Endothelial cell of umbilical vein (primary cell): ENCODE measurements at regions not wholly inside any gene's neighbourhood (a gene's known extent, or its start where the extent isn't known, plus 50 kb on each side); places are given as distances from the start of the nearest gene placed in this dataset.
A peak's percentile ranks its signal among the peaks of the same experiment; 100 is the strongest.

Experiments
- BruUV-seq: library from RNA; stranded (reverse); fragments of 400-500 nt; replicated peaks from 2 replicates; lab custom pipeline; 2021; lab: Mats Ljungman, UMichigan
- CTCF ChIA-PET: fragments of 300-600, 350-600 bp; sonication (Branson Sonifier 250); formaldehyde crosslinking; loops from one replicate; lab custom pipeline; 2021; ENCODE audit warnings: antibody characterized with exemption, inconsistent platforms; lab: Charles Lee
- POLR2A ChIA-PET: fragments of 300-600, 350-600 bp; sonication (Branson Sonifier 250); formaldehyde crosslinking; loops from one replicate; lab custom pipeline; 2021; ENCODE audit warnings: antibody characterized with exemption, inconsistent platforms; lab: Charles Lee
- DNase-seq: peaks from one replicate; pipeline ENCODE4 v3.0.0-alpha.2; 2011; ENCODE audit warnings: low read depth, low spot score
- FAIRE-seq: peaks from 2 replicates; lab custom pipeline; 2011; peaks lifted over from hg19 to GRCh38; lab: Jason Lieb, UNC
- H2AFZ ChIP-seq: 2 replicates; pipeline ENCODE4 v1.6.0; 2012; ENCODE audit warnings: low read depth, low read length, control low read depth, inconsistent platforms
- H3K27ac ChIP-seq: 2 replicates; pipeline ENCODE4 v1.5.1; 2011; ENCODE audit warnings: low read depth, mild to moderate bottlenecking, control low read depth, low read length, moderate library complexity; ENCODE audit not compliant: insufficient read depth
- H3K27me3 ChIP-seq, 2 experiments: 2 replicates each; pipeline versions ENCODE4 v1.6.0 to v1.6.1; 2011; ENCODE audit warnings: low read length in 2 of 2, mixed read lengths in 1 of 2; ENCODE audit not compliant: control insufficient read depth in 2 of 2, insufficient read depth in 2 of 2
- H3K36me3 ChIP-seq, 2 experiments: 2 replicates in 1 of 2; 3 replicates in 1 of 2; pipeline ENCODE4 v1.5.1; 2011; ENCODE audit warnings: low read length in 2 of 2, mild to moderate bottlenecking in 1 of 2, moderate library complexity in 1 of 2; ENCODE audit not compliant: control insufficient read depth in 2 of 2, insufficient read depth in 2 of 2; ENCODE audit errors: extremely low read depth in 1 of 2
- H3K4me1 ChIP-seq: 3 replicates; pipeline ENCODE4 v1.5.1; 2011; ENCODE audit warnings: mild to moderate bottlenecking, low read length; ENCODE audit not compliant: control insufficient read depth, insufficient read depth; ENCODE audit errors: extremely low read depth
- H3K4me2 ChIP-seq: 2 replicates; pipeline ENCODE4 v1.6.1; 2011; ENCODE audit warnings: low read length, control low read depth, mixed read lengths; ENCODE audit not compliant: insufficient read depth
- H3K4me3 ChIP-seq, 3 experiments: fragments of 200-600 bp in 1 of 3; sonication (generic), shearing (Covaris generic) in 1 of 3; replicated peaks in 1 of 3; 2 replicates each; pipeline ENCODE4 v1.5.1; 2011 to 2016; ENCODE audit warnings: control low read depth in 3 of 3, low read length in 3 of 3, mild to moderate bottlenecking in 2 of 3, inconsistent platforms in 1 of 3, low read depth in 1 of 3, moderate library complexity in 1 of 3; ENCODE audit not compliant: insufficient read depth in 1 of 3
- H3K79me2 ChIP-seq: 2 replicates; pipeline ENCODE4 v1.6.0; 2012; ENCODE audit warnings: low read length, inconsistent platforms; ENCODE audit not compliant: control insufficient read depth, insufficient read depth
- H3K9ac ChIP-seq: replicated peaks from 2 replicates; pipeline ENCODE3; 2011; ENCODE audit warnings: low read length, control low read depth; ENCODE audit not compliant: insufficient read depth; ENCODE audit errors: extremely low read depth
- H3K9me1 ChIP-seq: replicated peaks from 3 replicates; pipeline ENCODE4 v1.6.0; 2011; ENCODE audit warnings: mild to moderate bottlenecking, low read length; ENCODE audit not compliant: control insufficient read depth, insufficient read depth; ENCODE audit errors: extremely low read depth
- H3K9me3 ChIP-seq: replicated peaks from 2 replicates; pipeline ENCODE4 v1.5.1; 2012; ENCODE audit warnings: low read length, inconsistent platforms; ENCODE audit not compliant: control insufficient read depth, insufficient read depth
- H4K20me1 ChIP-seq: replicated peaks from 2 replicates; pipeline ENCODE3; 2011; ENCODE audit warnings: mild to moderate bottlenecking, low read length; ENCODE audit not compliant: control insufficient read depth, insufficient read depth; ENCODE audit errors: extremely low read depth
- CTCF ChIP-seq, 2 donors: IDR thresholded peaks; 1 replicate in 1 of 2; 2 replicates in 1 of 2; pipeline ENCODE4 v1.5.1; 2011; ENCODE audit warnings: low read length in 2 of 2, mild to moderate bottlenecking in 2 of 2, moderate library complexity in 2 of 2, control low read depth in 1 of 2, inconsistent platforms in 1 of 2, low read depth in 1 of 2; ENCODE audit not compliant: insufficient read depth in 1 of 2; ENCODE audit errors: extremely low read depth in 1 of 2
- EZH2 ChIP-seq: IDR thresholded peaks from 2 replicates; pipeline ENCODE4 v1.6.1; 2012; ENCODE audit warnings: borderline replicate concordance, low read depth, mild to moderate bottlenecking, moderate library complexity, low read length, inconsistent platforms; ENCODE audit not compliant: severe bottlenecking
- FOS ChIP-seq: IDR thresholded peaks from 2 replicates; pipeline ENCODE4 v1.6.1; 2011; ENCODE audit warnings: mild to moderate bottlenecking, low read length, moderate library complexity, borderline replicate concordance; ENCODE audit not compliant: insufficient read depth
- GATA2 ChIP-seq: IDR thresholded peaks from 2 replicates; pipeline ENCODE4 v1.7.0; 2011; ENCODE audit warnings: low read depth, mild to moderate bottlenecking, moderate library complexity, mixed read lengths, low read length; ENCODE audit not compliant: insufficient read length, insufficient read depth
- JUN ChIP-seq: IDR thresholded peaks from 2 replicates; pipeline ENCODE4 v1.6.1; 2011; ENCODE audit warnings: borderline replicate concordance, low read depth; ENCODE audit not compliant: insufficient read length, insufficient read depth
- MAX ChIP-seq: IDR thresholded peaks from 2 replicates; pipeline ENCODE4 v1.6.1; 2011; ENCODE audit not compliant: insufficient read depth, insufficient read length
- MYC ChIP-seq: IDR thresholded peaks from one replicate; pipeline ENCODE4 v1.6.1; 2011; ENCODE audit warnings: mild to moderate bottlenecking, low read depth, low read length
- POLR2A ChIP-seq: IDR thresholded peaks from 2 replicates; pipeline ENCODE4 v1.6.1; 2012; ENCODE audit warnings: low read depth, mild to moderate bottlenecking, control low read depth, low read length
- POLR2AphosphoS5 ChIP-seq: IDR thresholded peaks from 2 replicates; pipeline ENCODE4 v1.6.1; 2012; ENCODE audit warnings: low read depth, mild to moderate bottlenecking, control low read depth, low read length, moderate library complexity; ENCODE audit not compliant: insufficient read depth
- dilution Hi-C: fragments of 300-500 bp; cut with MboI; formaldehyde crosslinking; loops from one replicate; pipeline ENCODE4 v1.15.0; 2019; ENCODE audit warnings: low sequenced_read_pairs; ENCODE audit not compliant: extremely low pct_ligation_motif_present
- intact Hi-C: fragments of 100-400 bp; cut with micrococcal nuclease; formaldehyde crosslinking; loops from one replicate; pipeline ENCODE4 v1.10.0; 2022

GRCh38 chr1:222171005-222171404 is 376.9 kb downstream of the HHIPL2 start:
- no peak for FAIRE-seq
- Histone ChIP-seq H3K36me3 (no peaks in the 10 kb centered on the region), H2AFZ (no peak overlapping the region), H3K4me3 (no peak overlapping the region), H3K9me3 (peaks cover 2% of the 10 kb centered on the region), H3K9ac (no peak overlapping the region), H3K9me1 (no peaks in the 10 kb centered on the region), H3K27ac (no peak overlapping the region), H3K27me3 (no peaks in the 10 kb centered on the region), H3K4me2 (no peak overlapping the region), H3K79me2 (no peaks in the 10 kb centered on the region), H4K20me1 (no peaks in the 10 kb centered on the region), H3K4me1 (no peaks in the 10 kb centered on the region)
- CTCF ChIA-PET = interaction anchor here (0.6 to 1.5 kb wide), 6 partner anchors 19 to 1361 kb away, joined by 3 to 7 read pairs (median 6); no protein-coding TSS in a partner anchor
- BruUV-seq = no TSS peak
- dilution Hi-C loops = no loop called here
- TF ChIP-seq POLR2A (no peak), FOS (no peak), CTCF (IDR thresholded peaks at IDR 0.05; ENCODE audit: extremely low read depth in 1 of 2, insufficient read depth in 1 of 2, low read depth in 1 of 2, low read length in 2 of 2) (peak; percentile 17 to 31), EZH2 (no peak), GATA2 (no peak)
- DNase-seq = no peak
- POLR2A ChIA-PET = no interaction called here
- intact Hi-C loops = loop anchor here (1.0 to 5.0 kb wide), 4 partner anchors 429 to 1359 kb away; partner anchors contain the start of gene DUSP10

DNA sequence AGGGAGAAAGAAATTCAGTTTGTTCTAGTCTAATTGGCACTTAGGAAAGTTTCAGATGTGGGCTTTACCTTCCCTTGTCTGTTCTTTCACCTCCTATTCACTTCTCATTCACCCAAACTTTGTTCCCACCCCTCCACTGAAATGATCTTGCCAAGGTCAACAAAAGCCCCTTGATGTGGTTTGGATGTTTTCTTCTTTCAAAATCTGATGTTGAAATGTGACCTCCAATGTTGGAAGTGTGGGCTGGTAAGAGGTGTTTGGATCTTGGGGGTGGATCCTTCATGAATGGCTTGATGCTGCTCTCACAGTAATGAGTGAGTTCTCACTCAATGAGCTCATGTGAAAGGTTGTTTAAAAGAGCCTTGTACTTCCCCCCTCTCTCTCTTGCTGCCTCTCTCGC is 379.3 kb downstream of the HHIPL2 start:
- Histone ChIP-seq H3K9me1 (no peaks in the 10 kb centered on the region), H3K27me3 (no peaks in the 10 kb centered on the region), H3K27ac (no peak overlapping the region), H3K4me1 (no peaks in the 10 kb centered on the region), H3K4me3 (no peak overlapping the region), H4K20me1 (no peaks in the 10 kb centered on the region), H3K36me3 (no peaks in the 10 kb centered on the region), H3K4me2 (no peak overlapping the region), H3K9me3 (peaks cover 2% of the 10 kb centered on the region), H3K9ac (no peak overlapping the region), H2AFZ (no peak overlapping the region), H3K79me2 (no peaks in the 10 kb centered on the region)
- no peak for DNase-seq
- intact Hi-C loops (no loop called here), dilution Hi-C loops (no loop called here)
- ChIA-PET POLR2A (no interaction called here), CTCF (no interaction called here)
- TF ChIP-seq GATA2 (no peak), POLR2A (no peak), EZH2 (no peak), MYC (no peak), FOS (no peak), JUN (no peak), CTCF (IDR thresholded peaks at IDR 0.05; ENCODE audit: extremely low read depth in 1 of 2, insufficient read depth in 1 of 2, low read depth in 1 of 2, low read length in 2 of 2) (no peak), MAX (no peak), POLR2AphosphoS5 (no peak)
- BruUV-seq = no TSS peak
- FAIRE-seq = no peak
